GM23338 (cell line): ENCODE measurements at regions not wholly inside any gene's neighbourhood (a gene's known extent, or its start where the extent isn't known, plus 50 kb on each side); places are given as distances from the start of the nearest gene placed in this dataset.

ENCODE experiments used
- ATAC-seq: fragments of 200-7000 bp; cut with Tn5 transposase; 3 replicates; pipeline ENCODE4 v1.9.1; 2020
- DNase-seq: peaks from one replicate; pipeline ENCODE4 v3.0.0-alpha.2; 2015; ENCODE audit warnings: low spot score
- H2AFZ ChIP-seq: fragments of 200-600 bp; sonication (generic); 2 replicates; pipeline ENCODE4 v1.8.0; 2016; ENCODE audit warnings: antibody characterized with exemption, mild to moderate bottlenecking, moderate library complexity
- H3F3A ChIP-seq: fragments of 200-600 bp; sonication (generic); replicated peaks from 2 replicates; pipeline ENCODE4 v1.8.0; 2017; ENCODE audit warnings: antibody characterized with exemption, mixed run types, low read depth
- H3K27ac ChIP-seq: fragments of 200-600 bp; sonication (generic); 2 replicates; pipeline ENCODE4 v1.6.1; 2016; ENCODE audit warnings: low read depth
- H3K27me3 ChIP-seq: fragments of 200-600 bp; sonication (generic); 2 replicates; pipeline ENCODE4 v1.8.0; 2016; ENCODE audit warnings: mild to moderate bottlenecking, mixed run types, moderate library complexity; ENCODE audit not compliant: insufficient read depth
- H3K36me3 ChIP-seq: fragments of 200-600 bp; sonication (generic); 2 replicates; pipeline ENCODE4 v1.8.0; 2016; ENCODE audit warnings: mild to moderate bottlenecking; ENCODE audit not compliant: insufficient read depth
- H3K4me1 ChIP-seq: fragments of 200-600 bp; sonication (generic); 2 replicates; pipeline ENCODE4 v1.8.0; 2016; ENCODE audit warnings: mild to moderate bottlenecking, moderate library complexity; ENCODE audit not compliant: insufficient read depth
- H3K4me2 ChIP-seq: fragments of 200-600 bp; sonication (generic); 2 replicates; pipeline ENCODE4 v1.7.1; 2017; ENCODE audit warnings: mixed run types
- H3K4me3 ChIP-seq: fragments of 200-600 bp; sonication (generic); 2 replicates; pipeline ENCODE4 v1.6.1; 2016; ENCODE audit warnings: mixed run types
- H3K79me2 ChIP-seq: fragments of 200-600 bp; sonication (generic); replicated peaks from 2 replicates; pipeline ENCODE4 v1.8.0; 2017; ENCODE audit warnings: mild to moderate bottlenecking; ENCODE audit not compliant: insufficient read depth
- H3K9me2 ChIP-seq: fragments of 200-600 bp; sonication (generic); 2 replicates; pipeline ENCODE4 v1.8.0; 2017; ENCODE audit not compliant: insufficient read depth
- H4K20me1 ChIP-seq: fragments of 200-600 bp; sonication (generic); replicated peaks from 2 replicates; pipeline ENCODE4 v1.8.0; 2017; ENCODE audit warnings: mild to moderate bottlenecking; ENCODE audit not compliant: insufficient read depth
- H3K27ac Mint-ChIP-seq: 2 replicates; pipeline ENCODE4 v1.8.0; 2020; ENCODE audit warnings: inconsistent platforms, mild to moderate bottlenecking, moderate library complexity, mixed read lengths
- H3K27me3 Mint-ChIP-seq: 3 replicates; pipeline ENCODE4 v1.8.0; 2022; ENCODE audit warnings: low read depth, mild to moderate bottlenecking, moderate library complexity, mixed read lengths, inconsistent platforms; ENCODE audit not compliant: insufficient read depth, poor library complexity
- H3K36me3 Mint-ChIP-seq: 3 replicates; pipeline ENCODE4 v1.8.0; 2021; ENCODE audit warnings: low read depth, mild to moderate bottlenecking, inconsistent platforms, moderate library complexity, mixed read lengths
- H3K4me1 Mint-ChIP-seq: 3 replicates; pipeline ENCODE4 v1.8.0; 2020; ENCODE audit warnings: mild to moderate bottlenecking, inconsistent platforms, mixed read lengths
- H3K4me3 Mint-ChIP-seq: 3 replicates; pipeline ENCODE4 v1.8.0; 2021; ENCODE audit warnings: moderate library complexity, mild to moderate bottlenecking, inconsistent platforms, mixed read lengths
- H3K9me3 Mint-ChIP-seq: 3 replicates; pipeline ENCODE4 v1.8.0; 2020; ENCODE audit warnings: moderate library complexity, mild to moderate bottlenecking, inconsistent platforms, mixed read lengths
- CREB1 ChIP-seq: fragments of 250-450 bp; sonication (Bioruptor Pico); IDR thresholded peaks from 2 replicates; pipeline ENCODE4 v1.5.0; 2020; ENCODE audit warnings: low read depth, mild to moderate bottlenecking, moderate library complexity
- ETS1 ChIP-seq: IDR thresholded peaks from 2 replicates; pipeline ENCODE4 v1.6.1; 2016; ENCODE audit warnings: antibody characterized with exemption
- EZH2 ChIP-seq: fragments of 200-600 bp; sonication (generic); IDR thresholded peaks from one replicate; pipeline ENCODE4 v1.8.0; 2017; ENCODE audit warnings: antibody characterized with exemption, mild to moderate bottlenecking, low read depth; ENCODE audit not compliant: unreplicated experiment
- EZH2phosphoT487 ChIP-seq: fragments of 200-600 bp; sonication (generic); IDR thresholded peaks from one replicate; pipeline ENCODE4 v1.8.1; 2018; ENCODE audit warnings: antibody characterized with exemption; ENCODE audit not compliant: unreplicated experiment
- JUNB ChIP-seq: IDR thresholded peaks from one replicate; pipeline ENCODE4 v1.6.1; 2016; ENCODE audit warnings: antibody characterized with exemption; ENCODE audit not compliant: unreplicated experiment
- NANOG ChIP-seq: IDR thresholded peaks from 2 replicates; pipeline ENCODE4 v1.6.1; 2016; ENCODE audit warnings: antibody characterized with exemption, borderline replicate concordance
- POLR2AphosphoS5 ChIP-seq: IDR thresholded peaks from 2 replicates; pipeline ENCODE4 v1.6.1; 2016; ENCODE audit warnings: antibody characterized with exemption, low read depth
- STAT1 ChIP-seq: IDR thresholded peaks from one replicate; pipeline ENCODE4 v1.6.1; 2016; ENCODE audit warnings: antibody characterized with exemption; ENCODE audit not compliant: unreplicated experiment
- ZNF114 ChIP-seq: fragments of 250-450 bp; sonication (Bioruptor Pico); IDR thresholded peaks from 2 replicates; pipeline ENCODE4 v1.5.0; 2020; ENCODE audit warnings: mild to moderate bottlenecking, moderate library complexity
- ZNF462 ChIP-seq: fragments of 250-450 bp; sonication (Bioruptor Pico); IDR thresholded peaks from 2 replicates; pipeline ENCODE4 v1.5.0; 2020; ENCODE audit warnings: mild to moderate bottlenecking, moderate library complexity

- TF ChIP-seq ZNF462 (no peak), EZH2 (no peak), STAT1 (no peak)
Measured at GRCh38 chr2:180690611-180691010, 289.8 kb upstream of the UBE2E3 start (continued).

GRCh38 chr2:180682871-180683270 is 297.5 kb upstream of the UBE2E3 start:
- no peak overlapping the region for H3K4me3 ChIP-seq
- H3F3A ChIP-seq: no peaks in the 10 kb centered on the region
- no peak overlapping the region for H3K27ac ChIP-seq
- peaks cover 20% of the 10 kb centered on the region for H3K4me1 ChIP-seq
- Mint-ChIP-seq H3K9me3 (no peaks in the 10 kb centered on the region), H3K36me3 (no peaks in the 10 kb centered on the region), H3K4me3 (no peak overlapping the region), H3K27ac (no peak overlapping the region), H3K27me3 (peaks cover 2% of the 10 kb centered on the region), H3K4me1 (peaks cover 25% of the 10 kb centered on the region)
- H3K4me2 ChIP-seq: no peak overlapping the region
- ATAC-seq: no peak
- H3K36me3 ChIP-seq: no peaks in the 10 kb centered on the region
- H4K20me1 ChIP-seq: no peaks in the 10 kb centered on the region
- no peaks in the 10 kb centered on the region for H3K27me3 ChIP-seq
- H2AFZ ChIP-seq: no peak overlapping the region
- H3K79me2 ChIP-seq: no peaks in the 10 kb centered on the region
- no peak for DNase-seq
- H3K9me2 ChIP-seq: no peaks in the 10 kb centered on the region; the same call in 1 of the 2 replicates
- TF ChIP-seq ETS1: no peak
- TF ChIP-seq NANOG: no peak
- no peak for TF ChIP-seq EZH2phosphoT487
- no peak for TF ChIP-seq JUNB
- TF ChIP-seq POLR2AphosphoS5: no peak
- TF ChIP-seq STAT1: no peak
- no peak for TF ChIP-seq CREB1 (CRISPR knock-in tag)
- no peak for TF ChIP-seq ZNF114 (CRISPR knock-in tag)
- TF ChIP-seq ZNF462: no peak
